Central memory CD4-positive, alpha-beta T cell (primary cell): ENCODE measurements at regions not wholly inside any gene's neighbourhood (a gene's known extent, or its start where the extent isn't known, plus 50 kb on each side); places are given as distances from the start of the nearest gene placed in this dataset.
"Not testable (repeated sequence)": the region's sequence is repeated elsewhere in the genome, so short reads cannot be mapped to it uniquely, and the experiment has no call there.

Experiments
- DNase-seq: peaks from one replicate; pipeline ENCODE4 v3.0.0; 2022

DNA sequence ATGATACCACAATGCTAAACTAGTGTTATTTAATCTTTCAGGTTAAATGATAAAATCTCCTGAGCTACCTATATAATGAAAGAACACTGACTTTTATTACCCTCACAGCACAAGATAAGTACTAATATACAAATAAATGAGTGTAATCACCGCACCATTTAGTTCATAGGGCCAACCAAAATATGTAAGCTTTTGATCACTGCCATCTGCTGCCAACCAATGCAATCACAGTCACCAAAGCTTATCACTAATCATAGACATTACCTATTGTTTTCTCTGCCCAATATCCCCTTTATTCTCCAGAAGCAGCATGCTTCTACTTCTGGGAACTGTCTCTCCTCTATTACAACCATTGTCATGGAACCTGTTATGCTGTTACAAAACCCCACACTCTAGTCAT, 151.6 kb upstream of the LRATD1 start:
- no peak for DNase-seq

DNA sequence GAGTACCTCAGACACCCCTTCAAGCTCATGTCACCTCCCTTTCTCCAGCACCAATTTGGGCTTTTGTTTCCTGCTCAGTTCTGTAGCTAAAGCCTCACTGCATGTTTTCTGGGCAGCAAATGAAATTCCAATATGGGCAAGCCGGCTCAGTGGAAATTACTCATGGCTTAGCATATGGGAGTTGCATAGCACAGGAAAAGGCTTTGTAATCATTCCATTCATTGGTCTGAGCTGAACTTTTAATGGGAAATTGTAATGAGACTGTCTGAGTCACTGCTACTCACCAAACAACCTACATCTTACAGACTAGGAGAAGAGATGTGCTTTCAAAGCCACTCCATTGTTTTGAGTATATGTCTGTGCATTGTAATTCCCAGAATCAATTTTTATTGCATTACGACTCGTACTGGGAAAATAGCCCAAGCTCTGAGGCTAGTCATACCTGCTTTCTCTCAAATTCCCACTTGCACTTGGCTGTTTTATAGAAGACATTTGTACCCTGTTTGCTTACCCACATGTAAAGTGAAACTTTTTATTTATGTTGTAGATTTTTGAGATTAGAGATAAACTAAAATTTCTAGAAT, 139.5 kb upstream of the LRATD1 start:
- DNase-seq = no peak

DNA sequence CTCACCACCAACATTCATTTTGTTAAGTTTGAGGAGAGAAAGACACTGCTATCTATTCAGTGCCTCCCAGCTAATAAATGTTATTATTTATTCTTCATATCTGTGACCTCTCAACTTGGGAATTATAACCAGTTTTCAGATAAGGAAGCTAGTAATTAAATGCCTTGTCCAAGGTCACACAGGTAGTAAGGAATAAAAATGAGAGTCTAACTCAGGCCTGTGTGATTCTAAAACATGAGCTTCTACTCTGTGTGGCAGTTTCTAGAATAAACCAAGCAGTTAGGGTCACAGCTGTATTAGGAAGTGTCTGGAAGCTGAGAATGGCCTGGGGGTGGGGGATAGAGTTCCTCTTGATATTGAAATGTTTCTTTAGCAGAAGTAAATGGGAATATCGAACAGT, 137.8 kb upstream of the LRATD1 start:
- no peak for DNase-seq

DNA sequence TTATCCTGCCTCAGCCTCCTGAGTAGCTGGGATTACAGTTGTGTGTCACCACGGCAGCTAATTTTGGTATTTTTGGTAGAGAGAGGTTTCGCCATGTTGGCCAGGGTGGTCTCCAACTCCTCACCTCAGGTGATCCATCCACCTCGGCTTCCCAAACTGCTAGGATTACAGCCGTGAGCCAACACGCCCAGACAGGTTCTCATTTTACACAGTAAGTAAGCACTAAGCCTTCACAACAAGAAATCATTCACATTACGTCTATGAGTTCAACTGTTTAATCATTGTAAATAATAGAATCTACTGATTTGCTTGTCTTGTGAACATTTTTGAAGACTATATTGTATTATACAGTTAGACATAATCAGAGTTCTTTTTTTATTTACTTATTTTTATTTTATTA, 131.5 kb upstream of the LRATD1 start:
- DNase-seq = no peak

DNA sequence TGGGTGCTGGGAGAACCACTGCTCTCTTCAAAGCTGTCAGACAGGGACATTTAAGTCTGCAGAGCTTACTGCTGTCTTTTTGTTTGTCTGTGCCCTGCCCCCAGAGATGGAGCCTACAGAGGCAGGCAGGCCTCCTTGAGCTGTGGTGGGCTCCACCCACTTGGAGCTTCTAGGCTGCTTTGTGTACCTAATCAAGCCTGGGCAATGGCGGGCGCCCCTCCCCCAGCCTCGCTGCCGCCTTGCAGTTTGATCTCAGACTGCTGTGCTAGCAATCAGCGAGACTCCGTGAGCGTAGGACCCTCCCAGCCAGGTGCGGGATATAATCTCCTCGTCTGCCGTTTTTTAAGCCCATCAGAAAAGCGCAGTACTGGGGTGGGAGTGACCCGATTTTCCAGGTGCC, 125.6 kb upstream of the LRATD1 start:
- DNase-seq = not testable (repeated sequence)

DNA sequence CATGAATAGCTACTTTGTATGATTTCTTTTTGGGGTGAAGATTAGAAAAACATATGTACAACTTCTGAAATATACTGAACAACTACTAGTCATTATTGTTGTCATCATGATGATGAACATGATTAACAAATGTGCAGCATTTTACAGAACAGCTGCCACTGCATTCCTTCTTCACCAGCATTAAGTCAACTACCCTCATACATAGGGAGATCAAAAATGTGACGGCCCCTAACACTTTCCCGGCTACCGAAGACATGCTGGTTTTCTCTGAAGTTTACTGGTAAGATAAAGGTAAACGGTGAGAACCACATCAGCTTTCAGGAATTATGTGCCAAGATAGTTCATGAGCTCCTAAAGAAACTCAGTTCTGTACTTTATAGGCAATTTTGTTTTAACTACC, 121.0 kb upstream of the LRATD1 start:
- no peak for DNase-seq

DNA sequence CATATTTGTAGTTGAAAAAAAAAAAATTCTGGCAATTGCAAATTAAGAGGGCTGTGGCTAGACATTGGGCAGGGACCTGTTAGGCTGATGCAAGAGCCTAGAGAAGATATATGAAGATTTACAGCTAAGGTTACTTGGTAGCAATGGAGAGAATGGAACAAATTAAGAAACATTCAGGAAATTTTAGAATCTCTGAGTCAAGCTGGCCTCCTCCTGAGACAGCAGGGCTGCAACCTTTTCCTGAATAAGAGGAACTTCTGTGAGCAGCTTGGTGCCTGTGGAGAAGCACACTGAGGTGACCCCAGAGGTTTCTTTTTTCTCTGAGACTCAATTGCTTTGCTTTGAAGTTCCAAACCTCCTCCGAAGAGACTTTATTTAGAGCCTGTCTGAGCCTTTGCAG, 118.6 kb upstream of the LRATD1 start:
- no peak for DNase-seq

DNA sequence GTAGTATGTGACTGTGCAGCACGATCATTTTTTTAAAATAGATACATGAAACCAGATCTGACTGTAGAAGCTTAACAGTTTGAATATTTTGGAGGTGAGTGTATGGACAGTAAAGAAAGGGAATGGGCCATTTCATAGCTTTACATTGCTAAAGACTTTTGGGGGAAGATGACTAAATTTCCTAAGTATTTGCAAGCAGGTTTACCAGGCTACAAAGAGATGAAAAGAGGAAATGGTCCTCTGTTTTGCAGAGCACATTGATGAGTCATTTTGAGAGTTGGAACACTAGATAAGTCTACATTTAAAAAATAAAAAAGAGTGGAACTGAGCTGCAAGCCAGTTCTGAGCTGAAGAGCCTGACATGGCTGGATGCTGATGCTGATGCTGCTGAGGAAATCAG, 115.7 kb upstream of the LRATD1 start:
- DNase-seq = no peak

DNA sequence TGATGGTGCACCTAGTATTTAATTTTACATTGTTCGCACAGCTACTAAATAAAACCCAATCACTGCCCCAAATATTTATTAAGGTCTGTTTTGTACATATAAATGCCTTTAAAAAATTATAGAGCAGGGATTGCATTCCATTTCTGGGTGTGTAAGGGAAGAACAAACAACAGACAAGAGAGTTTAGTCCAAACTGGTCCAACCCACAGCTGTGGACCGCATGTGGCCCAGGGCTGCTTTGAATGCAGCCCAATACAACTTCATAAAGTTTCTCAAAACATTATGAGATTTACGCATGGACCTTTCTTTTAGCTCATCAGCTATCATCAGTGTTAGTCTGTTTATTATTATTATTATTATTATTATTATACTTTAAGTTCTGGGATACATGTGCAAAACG, 114.8 kb upstream of the LRATD1 start:
- DNase-seq = no peak

DNA sequence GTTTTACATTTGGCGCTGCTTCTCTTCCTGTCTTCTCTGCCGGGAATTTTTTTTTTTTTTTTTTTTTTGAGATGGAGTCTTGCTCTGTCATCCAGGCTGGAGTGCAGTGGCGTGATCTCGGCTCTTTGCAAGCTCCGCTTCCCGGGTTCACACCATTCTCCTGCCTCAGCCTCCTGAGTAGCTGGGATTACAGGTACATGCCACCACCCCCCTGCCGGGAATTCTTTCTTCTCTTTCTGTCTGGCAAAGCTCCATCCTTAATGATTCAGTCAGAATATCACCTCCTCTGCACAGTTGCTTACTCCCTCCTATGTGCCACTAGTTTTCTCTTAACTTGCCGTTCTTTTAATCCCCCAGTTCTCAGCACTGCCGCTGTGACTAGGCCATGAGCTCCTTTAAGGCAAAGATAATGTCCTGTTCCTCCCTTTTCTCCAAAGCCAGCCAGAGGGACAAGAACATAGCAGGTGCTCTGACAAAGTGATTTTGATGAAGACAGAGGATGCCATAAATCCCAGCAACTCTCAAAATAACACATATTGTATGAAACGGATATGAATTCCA, 112.1 kb upstream of the LRATD1 start:
- DNase-seq = no peak

DNA sequence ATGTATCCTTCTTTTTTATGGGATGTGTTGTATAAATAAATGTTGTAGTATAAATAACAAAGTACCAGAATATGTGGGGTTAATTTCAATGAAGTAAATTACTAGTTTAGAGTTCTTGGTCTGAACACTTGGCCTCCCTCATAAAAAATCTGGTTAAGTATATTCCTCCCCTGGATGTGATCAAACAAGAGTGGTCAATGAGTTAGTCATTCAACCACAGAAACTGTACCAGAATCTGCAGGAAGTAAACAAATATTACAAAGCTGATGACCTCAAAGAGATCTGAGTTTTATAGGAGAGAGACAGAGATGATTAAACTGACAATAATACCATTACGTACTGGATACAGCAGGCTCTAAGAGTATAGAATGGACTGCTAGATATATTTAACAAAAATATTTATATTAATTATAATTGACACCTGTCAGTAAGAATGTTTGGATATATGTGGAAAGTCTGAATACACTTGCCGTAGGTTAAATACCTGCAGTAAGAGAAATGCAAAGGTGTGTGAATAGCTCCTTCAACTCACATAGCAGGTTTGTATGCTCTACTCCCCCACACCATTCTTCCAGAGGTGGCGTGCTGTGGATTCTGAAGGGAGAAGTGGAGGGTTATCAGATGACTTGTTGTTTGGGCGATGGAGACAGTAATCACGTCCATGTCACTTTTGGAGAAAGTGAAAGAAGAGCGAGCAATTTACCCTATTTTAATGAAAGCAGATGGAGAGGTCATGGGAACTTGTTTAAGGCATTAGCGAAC, 108.3 kb upstream of the LRATD1 start:
- no peak for DNase-seq

DNA sequence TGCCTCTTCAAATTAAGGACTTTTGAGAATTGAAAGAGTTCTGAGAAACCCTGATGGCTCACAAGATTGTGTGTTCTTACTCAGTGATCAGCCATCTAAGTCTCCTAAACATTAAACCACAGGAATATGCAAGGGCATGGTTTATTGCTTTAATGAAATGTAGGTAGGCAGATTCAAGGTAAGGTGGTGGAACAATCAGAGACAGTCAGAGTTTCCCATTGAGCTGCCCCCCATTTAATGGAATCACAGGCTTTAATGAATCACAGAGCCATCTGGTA, 107.8 kb upstream of the LRATD1 start:
- no peak for DNase-seq

DNA sequence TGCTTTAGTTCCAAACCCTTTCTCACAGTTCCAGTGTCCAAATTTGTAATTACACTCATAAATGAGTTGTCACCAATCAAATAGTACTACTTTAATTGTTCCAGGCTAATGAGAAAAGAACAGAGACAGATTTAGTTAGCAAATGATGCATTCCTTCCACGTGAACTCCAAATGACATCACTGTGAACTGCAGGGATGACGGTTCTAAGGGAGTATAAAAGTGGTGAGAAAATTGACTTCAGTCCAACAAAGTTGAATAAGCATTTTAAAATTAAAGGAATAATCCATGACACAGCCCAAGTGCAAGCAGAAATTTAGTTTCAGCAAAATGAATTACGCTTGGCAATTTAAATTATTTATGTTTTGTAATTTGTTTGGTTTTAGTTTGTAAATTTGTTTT, 102.0 kb upstream of the LRATD1 start:
- no peak for DNase-seq

DNA sequence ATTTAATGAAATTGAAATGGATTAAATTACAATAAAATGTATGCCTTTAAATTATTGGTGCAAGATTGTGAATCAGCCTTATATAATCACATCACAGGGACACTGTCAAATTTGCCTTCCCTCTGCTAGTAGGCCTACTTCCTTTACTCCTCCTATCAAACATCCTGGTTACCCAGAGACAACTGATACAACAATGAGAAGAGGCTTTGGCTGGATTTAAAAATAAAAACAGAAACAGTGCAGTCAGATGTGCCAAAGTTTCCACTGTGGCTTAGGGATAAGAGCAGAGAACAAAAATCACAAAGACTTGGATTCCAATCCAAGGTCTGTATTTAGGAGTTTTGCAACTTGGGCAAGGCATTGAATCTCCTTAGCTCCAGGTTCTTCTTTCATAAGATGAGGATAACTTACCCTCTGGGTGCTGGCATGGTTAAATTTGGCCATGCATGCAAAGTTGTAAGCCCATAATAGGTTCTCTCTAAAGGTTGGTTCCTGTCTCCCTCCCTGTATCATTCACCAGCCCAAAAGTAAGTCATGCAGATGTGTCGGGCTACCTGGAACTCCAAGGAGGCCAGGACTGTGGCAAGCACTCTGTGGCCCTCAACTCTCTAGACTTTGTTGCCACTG, 99.3 kb upstream of the LRATD1 start:
- DNase-seq = no peak

DNA sequence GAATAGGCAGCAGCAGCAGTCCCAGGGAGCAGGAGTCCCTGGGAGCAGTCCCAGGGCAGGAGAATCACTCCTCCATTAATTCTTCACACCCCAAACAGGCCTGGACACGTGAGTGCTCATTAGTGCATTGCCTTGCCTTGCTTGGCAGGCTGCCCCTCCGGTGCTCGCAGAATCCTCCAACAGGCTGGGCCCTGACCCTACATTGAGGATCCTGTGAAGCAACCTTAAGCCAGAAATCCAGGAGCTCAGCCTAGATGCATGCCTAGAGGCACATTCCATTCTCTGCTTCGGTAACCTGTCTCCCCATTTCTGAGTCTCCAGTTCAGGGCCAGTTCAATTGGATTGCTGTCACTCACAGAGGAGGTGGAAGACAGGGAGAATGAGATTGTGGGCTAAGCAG, 97.4 kb upstream of the LRATD1 start:
- no peak for DNase-seq

DNA sequence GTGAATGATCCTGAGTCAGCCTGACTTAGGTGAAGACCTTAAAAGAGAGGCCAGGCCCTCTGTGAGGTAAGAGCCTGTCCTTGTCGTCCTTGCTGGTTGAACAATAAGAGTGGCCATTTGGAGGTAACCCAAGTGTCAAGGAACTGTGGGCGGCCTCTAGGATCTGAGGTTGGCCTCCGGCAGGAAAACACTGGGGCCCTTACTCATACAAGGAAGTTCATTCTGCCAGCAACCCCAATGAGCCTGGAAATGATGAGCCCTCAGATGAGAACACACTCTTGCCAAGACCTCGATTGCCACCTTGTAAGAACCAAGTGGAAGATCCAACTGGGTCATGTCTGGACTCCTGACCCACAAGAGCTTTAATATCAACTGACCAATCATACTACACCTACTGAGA, 95.5 kb upstream of the LRATD1 start:
- DNase-seq = no peak

DNA sequence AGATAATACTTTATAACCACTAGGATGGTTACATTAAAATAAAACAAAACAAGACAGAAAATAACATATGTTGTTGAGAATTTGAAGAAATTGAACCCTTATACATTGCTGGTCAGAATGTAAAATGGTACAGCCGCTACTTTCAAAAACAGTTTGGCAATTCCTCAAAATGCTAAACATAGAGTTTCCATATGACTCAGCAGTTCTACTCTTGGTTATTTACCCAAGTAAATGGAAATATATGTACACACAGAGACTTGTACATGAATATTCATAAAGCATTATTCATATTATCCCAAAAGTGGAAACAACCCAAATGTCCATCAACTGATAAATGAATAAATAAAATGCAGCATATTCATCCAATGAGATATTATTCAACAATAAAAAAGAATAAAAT, 92.5 kb upstream of the LRATD1 start:
- no peak for DNase-seq

DNA sequence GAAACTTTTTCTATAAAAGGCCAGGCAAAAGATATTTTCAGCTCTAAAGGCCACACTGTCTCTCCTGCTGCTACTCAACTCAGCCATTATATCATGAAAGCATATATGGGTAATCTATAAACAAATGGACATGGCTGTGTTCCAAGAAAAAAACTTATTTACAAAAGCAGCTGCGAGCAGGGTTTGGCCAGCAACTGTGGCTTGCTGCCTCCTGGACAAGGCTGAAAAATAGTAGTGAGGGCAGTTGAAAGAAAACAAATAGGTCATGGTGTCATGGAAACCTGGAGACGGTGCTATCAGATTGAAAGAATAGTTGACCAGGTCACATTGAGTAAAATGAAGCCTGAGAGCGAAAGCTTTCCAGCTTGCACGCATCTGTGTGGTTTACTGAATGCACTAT, 89.2 kb upstream of the LRATD1 start:
- no peak for DNase-seq

DNA sequence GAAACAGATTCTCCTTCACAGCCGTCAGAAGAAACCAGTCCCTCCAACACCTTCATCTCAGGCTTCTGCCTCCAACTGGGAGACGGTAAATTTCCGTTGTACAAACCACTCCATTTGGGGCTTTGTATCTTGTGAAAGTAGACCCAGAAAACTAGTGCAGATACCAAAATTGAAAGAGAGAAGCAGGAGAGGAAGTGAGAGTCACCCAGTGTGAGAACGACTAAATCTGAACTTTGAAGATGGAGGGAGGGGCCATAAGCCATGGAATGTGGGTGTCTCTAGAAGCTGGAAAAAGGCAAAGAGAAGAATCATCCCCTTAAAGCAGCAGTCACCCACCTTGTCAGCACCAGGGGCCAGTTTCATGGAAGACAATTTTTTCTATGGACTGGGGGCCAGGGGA, 88.3 kb upstream of the LRATD1 start:
- no peak for DNase-seq

DNA sequence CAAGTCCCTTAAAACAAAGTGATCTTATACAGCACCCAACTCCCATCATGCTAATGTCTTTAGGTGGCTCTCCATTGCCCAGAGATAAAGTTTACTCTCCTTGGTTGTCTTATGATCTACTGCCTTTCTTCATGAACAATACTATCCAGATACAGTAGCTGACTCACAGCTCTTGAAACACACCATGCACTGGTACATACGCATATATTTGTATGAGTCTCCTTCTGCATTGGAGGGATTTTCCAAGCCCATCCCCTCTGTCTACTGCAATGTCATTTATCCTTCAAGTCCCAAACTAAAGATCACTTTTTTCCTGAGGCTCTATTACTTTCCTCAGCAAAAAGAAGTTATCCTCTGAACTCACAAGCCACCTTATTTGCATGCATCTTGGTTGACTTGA, 84.7 kb upstream of the LRATD1 start:
- no peak for DNase-seq

DNA sequence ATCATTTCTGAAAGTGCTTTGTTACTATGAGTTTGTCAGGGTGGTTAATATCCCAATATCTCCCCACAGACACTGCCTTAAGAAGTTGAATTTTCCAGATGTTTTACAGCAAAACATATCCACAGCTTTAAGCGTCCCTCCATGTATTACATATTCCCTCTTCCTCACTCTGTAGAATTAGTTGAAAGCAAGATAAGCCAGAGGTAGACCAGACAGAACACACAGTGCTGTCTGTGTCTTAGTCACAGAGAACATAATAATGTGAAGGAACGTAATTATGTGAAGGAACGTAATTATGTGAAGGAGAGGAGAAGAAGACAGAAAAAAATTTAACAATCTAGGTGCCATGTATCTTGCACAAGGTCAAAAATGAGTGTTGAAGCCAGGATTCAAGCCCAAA, 81.9 kb upstream of the LRATD1 start:
- no peak for DNase-seq

DNA sequence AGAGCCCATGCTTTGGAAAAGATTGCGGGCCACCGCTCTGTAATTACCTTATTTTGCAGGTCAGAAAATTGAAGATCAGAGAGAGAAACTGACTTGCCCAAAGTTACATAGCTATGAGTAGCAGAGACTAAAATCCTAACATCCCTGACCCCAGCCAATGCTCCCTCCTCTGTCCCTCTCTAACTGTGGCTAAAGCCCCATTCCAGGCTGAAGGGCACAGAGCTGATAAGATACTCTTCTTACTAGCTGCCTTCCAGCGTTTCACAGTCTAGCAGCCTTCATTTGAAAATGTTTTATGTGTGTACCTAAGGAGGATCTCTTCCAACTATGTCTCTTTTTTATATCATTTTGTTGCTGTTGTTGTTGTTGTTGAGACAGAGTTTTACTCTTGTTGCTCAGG, 81.4 kb upstream of the LRATD1 start:
- DNase-seq = no peak

DNA sequence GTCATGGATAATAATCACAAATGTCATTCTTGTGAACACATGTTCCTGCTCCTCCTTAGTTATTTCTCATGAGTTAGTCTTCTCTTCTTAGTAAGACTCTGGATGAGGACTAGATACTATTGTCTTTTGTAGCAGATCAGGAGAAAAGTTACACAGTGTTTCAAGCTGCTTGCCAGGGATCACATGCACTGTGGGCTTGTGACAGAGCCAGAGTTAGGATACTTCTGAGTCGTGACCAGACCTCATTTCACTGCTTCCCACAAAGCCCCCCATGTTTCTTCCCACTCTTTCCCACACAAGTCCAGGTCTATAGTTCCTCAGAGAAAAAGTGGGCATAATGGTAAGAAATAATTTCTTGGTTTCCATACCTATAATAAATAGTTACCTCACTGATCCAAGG, 80.2 kb upstream of the LRATD1 start:
- DNase-seq = no peak

DNA sequence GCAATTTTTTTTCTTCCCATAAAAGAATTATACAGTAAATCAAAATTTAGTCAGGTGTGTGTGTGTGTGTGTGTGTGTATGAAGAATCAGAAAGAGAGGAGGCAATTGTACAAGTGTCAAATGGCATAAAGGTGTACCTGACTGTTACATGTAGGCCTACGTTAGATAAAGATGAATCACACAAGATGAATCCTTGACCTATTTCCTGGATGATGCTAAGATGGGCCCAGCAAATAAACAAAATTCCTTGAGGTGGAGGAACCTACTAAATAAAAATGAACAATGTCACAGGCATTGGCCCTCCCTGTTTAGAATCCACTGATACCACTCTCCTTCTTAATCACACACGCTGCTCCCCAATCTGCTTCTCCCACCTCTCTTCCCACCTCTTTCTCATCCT, 79.7 kb upstream of the LRATD1 start:
- no peak for DNase-seq
